ENCODE measurements at regions not wholly inside any gene's neighbourhood (a gene's known extent, or its start where the extent isn't known, plus 50 kb on each side); places are given as distances from the start of the nearest gene placed in this dataset.
"Not testable (repeated sequence)": the region's sequence is repeated elsewhere in the genome, so short reads cannot be mapped to it uniquely, and the experiment has no call there.

DNA sequence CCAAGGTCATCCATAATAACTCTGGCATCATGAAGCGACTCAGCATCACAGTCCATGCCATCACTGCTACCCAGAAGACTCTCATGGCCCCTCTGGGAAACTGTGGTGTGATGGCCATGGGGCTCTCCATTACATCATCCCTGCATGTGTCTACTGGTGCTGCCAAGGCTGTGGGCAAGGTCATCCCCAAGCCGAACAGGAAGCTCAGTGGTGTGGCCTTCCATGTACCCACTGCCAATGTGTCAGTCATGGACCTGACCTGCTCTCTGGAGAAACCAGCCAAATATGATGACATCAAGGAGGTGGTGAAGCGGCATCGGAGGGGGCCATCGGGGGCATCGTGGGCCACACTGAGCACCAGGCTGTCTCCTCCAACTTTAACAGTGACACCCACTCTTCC, 65.1 kb upstream of the ARHGAP29 start:
- DNase-seq (ENCODE audit: low read depth in 2 of 2) = no peak

DNA sequence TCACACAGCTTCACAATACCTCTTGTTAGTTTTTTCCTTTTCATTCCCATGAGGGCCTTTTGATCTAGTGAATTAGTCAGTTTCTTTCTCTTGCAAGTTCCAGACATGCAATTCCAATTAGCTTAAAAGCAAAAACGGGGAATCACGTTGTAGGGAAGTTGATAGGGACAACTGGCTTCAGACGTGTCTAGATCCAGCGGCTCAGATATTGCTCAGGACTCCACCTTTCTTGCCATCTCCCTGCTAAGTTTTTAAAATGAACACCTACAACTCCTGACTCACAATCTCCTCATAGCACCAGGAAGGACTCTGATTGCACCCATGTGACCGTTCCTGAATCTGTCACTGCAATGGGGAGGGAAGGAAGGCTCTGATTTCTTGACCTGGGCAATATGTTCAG, 63.8 kb upstream of the ARHGAP29 start:
- no peak for DNase-seq (ENCODE audit: low read depth in 2 of 2)

DNA sequence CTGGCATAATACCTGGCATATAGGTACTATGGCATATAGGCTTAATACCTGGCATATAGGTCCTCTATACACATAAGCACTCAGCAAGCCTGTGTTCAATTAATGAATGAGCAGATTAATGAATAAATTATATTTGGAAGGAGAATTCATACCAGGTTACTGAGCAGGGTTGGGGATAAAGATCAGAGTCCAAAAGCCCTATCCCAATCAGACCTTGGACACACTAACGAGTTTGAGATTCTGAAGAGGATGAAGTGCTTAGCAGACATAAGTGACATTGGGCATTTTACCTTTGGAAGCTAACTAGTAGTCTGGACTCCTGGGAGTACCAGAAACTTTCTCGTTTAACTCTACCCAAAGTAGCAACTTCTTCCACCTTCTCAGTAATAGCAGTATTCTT, 63.3 kb upstream of the ARHGAP29 start:
- no peak for DNase-seq (ENCODE audit: low read depth in 2 of 2)

DNA sequence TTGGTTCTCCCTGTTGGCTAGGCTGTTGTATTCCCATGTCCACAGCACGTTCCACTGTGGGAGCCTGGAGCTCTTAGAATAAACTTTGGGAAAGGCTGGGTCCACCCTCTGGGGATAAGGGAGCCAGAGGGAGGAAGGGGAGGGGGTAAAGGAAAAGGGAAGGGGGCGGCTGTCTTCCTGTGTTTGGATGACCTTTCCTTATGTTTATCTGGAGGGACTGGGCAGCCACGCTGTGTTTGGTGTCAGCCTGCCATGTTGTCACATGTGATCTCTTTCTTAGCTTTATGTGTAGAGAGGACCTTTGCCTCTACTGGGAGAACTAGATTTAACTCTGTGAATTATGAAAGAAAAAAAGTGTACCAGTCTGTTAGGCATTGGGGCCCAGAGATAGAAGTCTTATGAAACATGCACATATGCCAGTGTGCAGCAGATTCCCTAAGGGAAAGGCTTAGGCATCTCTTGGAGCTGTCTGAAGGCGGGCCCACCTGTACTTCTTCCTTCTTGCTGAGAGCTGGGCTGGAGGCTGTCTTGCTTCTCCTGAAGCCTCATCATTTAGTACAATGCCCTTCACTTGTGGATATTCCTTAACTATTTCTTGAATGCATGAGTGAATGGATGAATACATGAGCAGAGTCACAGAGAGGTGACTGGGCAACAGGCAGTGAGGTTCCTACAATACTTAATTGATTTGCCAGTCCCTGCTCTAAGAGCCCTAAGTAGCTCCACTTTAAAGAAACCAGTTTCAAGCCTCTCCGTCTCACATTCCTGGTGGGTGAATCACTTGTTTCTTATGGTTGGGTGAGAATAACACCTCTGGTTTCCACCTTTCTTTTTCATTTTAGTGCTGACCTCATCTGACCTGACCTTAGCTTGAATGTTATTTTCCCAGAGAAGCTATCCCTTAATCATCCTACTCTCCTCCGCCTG, 62.5 kb upstream of the ARHGAP29 start:
- no peak for DNase-seq (ENCODE audit: low read depth in 2 of 2)

DNA sequence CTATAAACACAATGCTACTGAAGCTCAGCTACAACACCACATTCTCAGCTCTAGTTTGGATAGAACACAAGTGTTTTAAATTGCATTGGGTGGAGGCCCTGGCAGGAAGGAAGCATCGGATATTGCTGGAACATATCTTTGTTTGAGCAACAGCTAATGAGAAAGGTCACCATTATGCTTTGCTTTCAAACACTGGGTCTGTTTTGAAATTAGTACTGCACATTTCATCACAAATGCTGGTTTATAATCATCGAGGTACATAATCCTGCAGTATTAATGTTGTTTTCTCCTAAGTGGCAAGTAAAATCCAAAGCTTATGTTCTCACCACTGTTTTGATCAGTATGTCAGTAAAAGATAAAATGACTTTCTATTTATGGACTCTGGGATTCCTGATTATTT, 61.5 kb upstream of the ARHGAP29 start:
- no peak for DNase-seq (ENCODE audit: low read depth in 2 of 2)

DNA sequence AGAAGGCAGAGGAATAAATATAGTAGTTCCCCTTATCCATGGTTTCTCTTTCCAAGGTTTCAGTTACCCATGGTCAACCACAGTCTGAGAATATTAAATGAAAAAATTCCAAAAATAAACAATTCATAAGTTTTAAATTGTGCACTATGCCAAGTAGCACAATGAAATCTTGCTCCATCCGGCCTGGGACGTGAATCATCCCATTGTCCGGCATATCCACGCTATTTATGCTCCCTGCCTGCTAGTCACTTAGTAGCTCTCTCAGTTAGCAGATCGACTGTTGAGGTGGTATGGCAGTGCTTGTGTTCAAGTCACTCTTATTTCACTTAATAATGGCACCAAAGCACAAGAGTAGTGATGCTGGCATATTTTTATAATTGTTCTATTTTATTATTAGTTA, 58.6 kb upstream of the ARHGAP29 start:
- DNase-seq (ENCODE audit: low read depth in 2 of 2) = no peak

DNA sequence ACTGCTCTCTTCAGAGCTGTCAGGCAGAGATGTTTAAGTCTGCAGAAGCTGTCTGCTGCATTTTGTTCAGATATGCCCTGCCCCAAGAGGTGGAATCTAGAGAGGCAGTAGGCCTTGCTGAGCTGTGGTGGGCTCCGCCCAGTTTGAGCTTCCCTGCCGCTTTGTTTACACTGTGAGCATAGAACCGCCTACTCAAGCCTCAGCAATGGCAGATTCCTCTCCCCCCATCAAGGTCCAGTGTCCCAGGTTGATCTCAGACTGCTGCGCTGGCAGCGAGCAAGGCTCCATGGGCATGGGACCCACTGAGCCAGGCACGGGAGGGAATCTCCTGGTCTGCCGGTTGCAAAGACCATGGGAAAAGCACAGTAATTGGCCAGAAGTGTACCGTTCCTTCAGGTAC, 55.6 kb upstream of the ARHGAP29 start:
- DNase-seq (ENCODE audit: low read depth in 2 of 2) = not testable (repeated sequence)

DNA sequence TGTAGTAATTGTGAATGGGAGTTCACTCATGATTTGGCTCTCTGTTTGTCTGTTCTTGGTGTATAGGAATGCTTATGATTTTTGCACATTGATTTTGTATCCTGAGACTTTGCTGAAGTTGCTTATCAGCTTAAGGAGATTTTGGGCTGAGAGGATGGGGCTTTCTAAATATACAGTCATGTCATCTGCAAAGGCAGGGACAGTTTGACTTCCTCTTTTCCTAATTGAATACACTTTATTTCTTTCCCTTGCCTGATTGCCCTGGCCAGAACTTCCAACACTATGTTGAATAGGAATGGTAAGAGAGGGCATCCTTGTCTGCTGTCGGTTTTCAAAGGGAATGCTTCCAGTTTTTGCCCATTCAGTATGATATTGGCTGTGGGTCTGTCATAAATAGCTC, 51.9 kb upstream of the ARHGAP29 start:
- not testable (repeated sequence) for DNase-seq (ENCODE audit: low read depth in 2 of 2)
